ENCODE measurements at regions not wholly inside any gene's neighbourhood (a gene's known extent, or its start where the extent isn't known, plus 50 kb on each side); places are given as distances from the start of the nearest gene placed in this dataset.

GRCh38 chr20:11692567-11692966 lies 225.1 kb upstream of the BTBD3 start:
- Histone ChIP-seq H3K9me3 (no peaks in the 10 kb centered on the region), H3K4me2 (no peak overlapping the region), H4K20me1 (ENCODE audit: insufficient read depth) (no peaks in the 10 kb centered on the region), H3K4me1 (ENCODE audit: control insufficient read depth in 1 of 2, insufficient read depth in 2 of 2, low read depth in 1 of 2, low read length in 1 of 2) (no peaks in the 10 kb centered on the region), H3K36me3 (replicated peaks in 1 of 2; ENCODE audit: control insufficient read depth in 1 of 2, insufficient read depth in 2 of 2, low read length in 1 of 2) (no peaks in the 10 kb centered on the region), H3F3A (replicated peaks; ENCODE audit: insufficient read depth) (no peaks in the 10 kb centered on the region), H3K27me3 (ENCODE audit: insufficient read depth) (no peaks in the 10 kb centered on the region), H3K9ac (no peak overlapping the region), H3K27ac (ENCODE audit: low read depth in 2 of 2, low read length in 1 of 2) (no peak overlapping the region), H3K4me3 (ENCODE audit: low read depth in 2 of 2, low read length in 1 of 2) (no peak overlapping the region), H3K79me2 (ENCODE audit: insufficient read depth) (no peaks in the 10 kb centered on the region), H2AFZ (ENCODE audit: low read depth) (no peak overlapping the region), H3K9me2 (no peaks in the 10 kb centered on the region)
- WGBS (ENCODE audit: low lambda C conversion rate) = 15% methylated on average over 2 of the region's 2 CpGs
- ChIA-PET POLR2A (no interaction called here), CTCF (interaction anchor here (0.6 to 1.1 kb wide), 3 partner anchors 8 to 349 kb away, joined by 3 read pairs; no protein-coding TSS in a partner anchor)
- TF ChIP-seq YY1 (IDR thresholded peaks at IDR 0.05; ENCODE audit: low read depth) = no peak
- no peak for TF ChIP-seq TAF1 (IDR thresholded peaks at IDR 0.05; ENCODE audit: borderline replicate concordance, low read depth, low read length)
- TF ChIP-seq GATA2 (CRISPR knock-in tag; IDR thresholded peaks at IDR 0.05) = no peak
- no peak for TF ChIP-seq PBX3 (IDR thresholded peaks at IDR 0.05)
- no peak for TF ChIP-seq TCF12 (IDR thresholded peaks at IDR 0.05)
- no peak for TF ChIP-seq USF2 (IDR thresholded peaks at IDR 0.05; ENCODE audit: borderline replicate concordance, low read depth, low read length)
- TF ChIP-seq RCOR1 (IDR thresholded peaks at IDR 0.05; ENCODE audit: low read length) = no peak
- TF ChIP-seq SIN3A (IDR thresholded peaks at IDR 0.05; ENCODE audit: borderline replicate concordance, low read depth, low read length) = no peak
- no peak for TF ChIP-seq FOXM1 (IDR thresholded peaks at IDR 0.05; ENCODE audit: low read depth)
- TF ChIP-seq USF1 (IDR thresholded peaks at IDR 0.05; ENCODE audit: borderline replicate concordance, low read depth) = no peak
- DNase-seq = no peak

GRCh38 chr20:11694467-11694866 lies 223.2 kb upstream of the BTBD3 start:
- H3K4me3 ChIP-seq (ENCODE audit: low read depth in 2 of 2, low read length in 1 of 2) = no peak overlapping the region
- H2AFZ ChIP-seq (ENCODE audit: low read depth) = no peak overlapping the region
- H3K79me2 ChIP-seq (ENCODE audit: insufficient read depth) = no peaks in the 10 kb centered on the region
- no peak for DNase-seq
- no peaks in the 10 kb centered on the region for H3K27me3 ChIP-seq (ENCODE audit: insufficient read depth)
- ChIA-PET CTCF (no interaction called here), POLR2A (interaction anchor here (0.6 kb wide), 1 partner anchor 30 kb away, joined by 4 read pairs; no protein-coding TSS in a partner anchor)
- no peaks in the 10 kb centered on the region for H3K9me2 ChIP-seq
- H3K9ac ChIP-seq = no peak overlapping the region
- H3F3A ChIP-seq (replicated peaks; ENCODE audit: insufficient read depth) = no peaks in the 10 kb centered on the region
- WGBS (ENCODE audit: low lambda C conversion rate) = 45% methylated on average over 5 of the region's 5 CpGs
- H4K20me1 ChIP-seq (ENCODE audit: insufficient read depth) = no peaks in the 10 kb centered on the region
- no peaks in the 10 kb centered on the region for H3K4me1 ChIP-seq (ENCODE audit: control insufficient read depth in 1 of 2, insufficient read depth in 2 of 2, low read depth in 1 of 2, low read length in 1 of 2)
- no peak overlapping the region for H3K27ac ChIP-seq (ENCODE audit: low read depth in 2 of 2, low read length in 1 of 2)
- no peaks in the 10 kb centered on the region for H3K36me3 ChIP-seq (replicated peaks in 1 of 2; ENCODE audit: control insufficient read depth in 1 of 2, insufficient read depth in 2 of 2, low read length in 1 of 2)
- no peak for TF ChIP-seq ELF1 (IDR thresholded peaks at IDR 0.05)
- TF ChIP-seq PBX3 (IDR thresholded peaks at IDR 0.05) = no peak
- no peak for TF ChIP-seq GABPA (IDR thresholded peaks at IDR 0.05; ENCODE audit: low read depth)
- TF ChIP-seq POLR2AphosphoS5 (IDR thresholded peaks at IDR 0.05; ENCODE audit: low read depth, low read length) = no peak
- H3K4me2 ChIP-seq = no peak overlapping the region
- no peaks in the 10 kb centered on the region for H3K9me3 ChIP-seq
